A673 (cell line): ENCODE measurements at regions not wholly inside any gene's neighbourhood (a gene's known extent, or its start where the extent isn't known, plus 50 kb on each side); places are given as distances from the start of the nearest gene placed in this dataset.

Experiments used
- CTCF ChIP-seq: fragments of 300-800, 200-600 bp; sonication (generic); conservative IDR thresholded peaks from 2 replicates; pipeline ENCODE4 v1.5.1; 2017; ENCODE audit warnings: low read depth, mild to moderate bottlenecking, antibody characterized with exemption, low read length, moderate library complexity, mixed read lengths
- EZH2 ChIP-seq: fragments of 200-600 bp; sonication (generic); IDR thresholded peaks from 2 replicates; pipeline ENCODE4 v1.6.1; 2017; ENCODE audit warnings: borderline replicate concordance, low read depth, mild to moderate bottlenecking, mixed read lengths, antibody characterized with exemption, low read length; ENCODE audit not compliant: poor library complexity, severe bottlenecking

- TF ChIP-seq CTCF = no peak
- no peak for TF ChIP-seq EZH2
Measured at GRCh38 chr6:16041327-16041726, 87.6 kb upstream of the MYLIP start.
